ENCODE measurements at regions not wholly inside any gene's neighbourhood (a gene's known extent, or its start where the extent isn't known, plus 50 kb on each side); places are given as distances from the start of the nearest gene placed in this dataset.

GRCh38 chr2:150030436-150031190 is 443.0 kb upstream of the MMADHC start:
- Histone ChIP-seq H3K4me3 (replicated peaks in 1 of 4; ENCODE audit: control extremely low read depth in 1 of 4, insufficient read depth in 1 of 4, low read depth in 3 of 4, low read length in 4 of 4) (no peak overlapping the region), H3K4me2 (ENCODE audit: extremely low read depth, insufficient read depth, low read length) (no peak overlapping the region), H3K36me3 (ENCODE audit: control insufficient read depth, insufficient read depth, low read length) (no peaks in the 10 kb centered on the region), H2AFZ (ENCODE audit: low read length) (no peak overlapping the region), H3K27me3 (ENCODE audit: control insufficient read depth, insufficient read depth, low read length) (no peaks in the 10 kb centered on the region), H4K20me1 (ENCODE audit: control insufficient read depth, extremely low read depth, insufficient read depth, low read length) (no peaks in the 10 kb centered on the region), H3K27ac (ENCODE audit: insufficient read depth, low read length) (no peak overlapping the region), H3K4me1 (ENCODE audit: control insufficient read depth, extremely low read depth, insufficient read depth, low read length) (no peaks in the 10 kb centered on the region), H3K9me3 (ENCODE audit: control insufficient read depth, insufficient read depth, low read depth, low read length) (no peaks in the 10 kb centered on the region), H3K9ac (ENCODE audit: insufficient read depth, low read length) (no peak overlapping the region), H3K79me2 (ENCODE audit: control insufficient read depth, insufficient read depth, low read length) (no peaks in the 10 kb centered on the region)
- DNase-seq (ENCODE audit: low read depth in 2 of 2) = no peak
- TF ChIP-seq, protein P1, sequence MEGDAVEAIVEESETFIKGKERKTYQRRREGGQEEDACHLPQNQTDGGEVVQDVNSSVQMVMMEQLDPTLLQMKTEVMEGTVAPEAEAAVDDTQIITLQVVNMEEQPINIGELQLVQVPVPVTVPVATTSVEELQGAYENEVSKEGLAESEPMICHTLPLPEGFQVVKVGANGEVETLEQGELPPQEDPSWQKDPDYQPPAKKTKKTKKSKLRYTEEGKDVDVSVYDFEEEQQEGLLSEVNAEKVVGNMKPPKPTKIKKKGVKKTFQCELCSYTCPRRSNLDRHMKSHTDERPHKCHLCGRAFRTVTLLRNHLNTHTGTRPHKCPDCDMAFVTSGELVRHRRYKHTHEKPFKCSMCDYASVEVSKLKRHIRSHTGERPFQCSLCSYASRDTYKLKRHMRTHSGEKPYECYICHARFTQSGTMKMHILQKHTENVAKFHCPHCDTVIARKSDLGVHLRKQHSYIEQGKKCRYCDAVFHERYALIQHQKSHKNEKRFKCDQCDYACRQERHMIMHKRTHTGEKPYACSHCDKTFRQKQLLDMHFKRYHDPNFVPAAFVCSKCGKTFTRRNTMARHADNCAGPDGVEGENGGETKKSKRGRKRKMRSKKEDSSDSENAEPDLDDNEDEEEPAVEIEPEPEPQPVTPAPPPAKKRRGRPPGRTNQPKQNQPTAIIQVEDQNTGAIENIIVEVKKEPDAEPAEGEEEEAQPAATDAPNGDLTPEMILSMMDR (conservative IDR thresholded peaks at IDR 0.05 in 1 of 2, IDR thresholded peaks at IDR 0.05 in 1 of 2; ENCODE audit: low read depth in 1 of 2, low read length in 2 of 2) = no peak
- no peak for TF ChIP-seq EZH2 (IDR thresholded peaks at IDR 0.05; ENCODE audit: low read length, missing control alignments)

DNA sequence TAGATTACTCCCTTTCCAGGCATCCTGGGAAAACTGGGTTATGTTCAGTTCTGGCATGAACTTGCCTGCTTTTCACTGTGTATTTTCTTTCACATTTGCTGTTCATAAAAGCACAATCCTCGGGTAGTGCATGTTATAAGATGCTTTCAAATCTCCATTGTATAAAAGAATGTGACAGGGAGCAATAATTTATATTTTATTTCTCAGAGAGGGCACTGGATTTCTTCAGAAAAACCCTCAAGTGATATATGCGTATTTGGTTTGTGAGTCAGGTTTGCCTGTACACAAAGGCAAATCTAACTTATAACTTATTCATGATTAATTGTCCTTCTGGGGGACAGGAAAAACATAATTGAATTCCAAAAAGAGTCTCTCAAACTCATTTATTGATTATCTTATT is 440.7 kb upstream of the MMADHC start:
- Histone ChIP-seq H3K4me2 (ENCODE audit: extremely low read depth, insufficient read depth, low read length) (no peak overlapping the region), H3K4me1 (ENCODE audit: control insufficient read depth, extremely low read depth, insufficient read depth, low read length) (no peaks in the 10 kb centered on the region), H3K27ac (ENCODE audit: insufficient read depth, low read length) (no peak overlapping the region), H4K20me1 (ENCODE audit: control insufficient read depth, extremely low read depth, insufficient read depth, low read length) (no peaks in the 10 kb centered on the region), H3K4me3 (replicated peaks in 1 of 4; ENCODE audit: control extremely low read depth in 1 of 4, insufficient read depth in 1 of 4, low read depth in 3 of 4, low read length in 4 of 4) (no peak overlapping the region), H3K79me2 (ENCODE audit: control insufficient read depth, insufficient read depth, low read length) (no peaks in the 10 kb centered on the region), H3K9me3 (ENCODE audit: control insufficient read depth, insufficient read depth, low read depth, low read length) (no peaks in the 10 kb centered on the region), H3K27me3 (ENCODE audit: control insufficient read depth, insufficient read depth, low read length) (no peaks in the 10 kb centered on the region), H3K36me3 (ENCODE audit: control insufficient read depth, insufficient read depth, low read length) (no peaks in the 10 kb centered on the region), H3K9ac (ENCODE audit: insufficient read depth, low read length) (no peak overlapping the region), H2AFZ (ENCODE audit: low read length) (no peak overlapping the region)
- peak in 1 of 2 donors; percentile 45 for DNase-seq (ENCODE audit: low read depth in 2 of 2)
- TF ChIP-seq EZH2 (IDR thresholded peaks at IDR 0.05; ENCODE audit: low read length, missing control alignments) = no peak
- TF ChIP-seq, protein P1 (conservative IDR thresholded peaks at IDR 0.05 in 1 of 2, IDR thresholded peaks at IDR 0.05 in 1 of 2; ENCODE audit: low read depth in 1 of 2, low read length in 2 of 2) = no peak

GRCh38 chr2:150027164-150027563 is 439.6 kb upstream of the MMADHC start:
- Histone ChIP-seq H3K27me3 (ENCODE audit: control insufficient read depth, insufficient read depth, low read length) (no peaks in the 10 kb centered on the region), H3K9ac (ENCODE audit: insufficient read depth, low read length) (no peak overlapping the region), H3K9me3 (ENCODE audit: control insufficient read depth, insufficient read depth, low read depth, low read length) (no peaks in the 10 kb centered on the region), H3K79me2 (ENCODE audit: control insufficient read depth, insufficient read depth, low read length) (no peaks in the 10 kb centered on the region), H3K4me2 (ENCODE audit: extremely low read depth, insufficient read depth, low read length) (no peak overlapping the region), H3K36me3 (ENCODE audit: control insufficient read depth, insufficient read depth, low read length) (no peaks in the 10 kb centered on the region), H2AFZ (ENCODE audit: low read length) (no peak overlapping the region), H3K27ac (ENCODE audit: insufficient read depth, low read length) (no peak overlapping the region), H3K4me3 (replicated peaks in 1 of 4; ENCODE audit: control extremely low read depth in 1 of 4, insufficient read depth in 1 of 4, low read depth in 3 of 4, low read length in 4 of 4) (no peak overlapping the region), H3K4me1 (ENCODE audit: control insufficient read depth, extremely low read depth, insufficient read depth, low read length) (no peaks in the 10 kb centered on the region), H4K20me1 (ENCODE audit: control insufficient read depth, extremely low read depth, insufficient read depth, low read length) (no peaks in the 10 kb centered on the region)
- TF ChIP-seq, protein P1 (conservative IDR thresholded peaks at IDR 0.05 in 1 of 2, IDR thresholded peaks at IDR 0.05 in 1 of 2; ENCODE audit: low read depth in 1 of 2, low read length in 2 of 2) = no peak
- no peak for TF ChIP-seq EZH2 (IDR thresholded peaks at IDR 0.05; ENCODE audit: low read length, missing control alignments)
- DNase-seq (ENCODE audit: low read depth in 2 of 2) = no peak

Data from fibroblast of lung (primary cell).